UCSD-AML1 (cell line): ENCODE measurements at regions not wholly inside any gene's neighbourhood (a gene's known extent, or its start where the extent isn't known, plus 50 kb on each side); places are given as distances from the start of the nearest gene placed in this dataset.

Experiments used
- DNase-seq: peaks from one replicate; lab custom pipeline; 2025; ENCODE audit not compliant: unreplicated experiment; lab: John Stamatoyannopoulos, UW

GRCh38 chr14:89498878-89499277 lies 81.8 kb upstream of the FOXN3 start:
- no peak for DNase-seq

DNA sequence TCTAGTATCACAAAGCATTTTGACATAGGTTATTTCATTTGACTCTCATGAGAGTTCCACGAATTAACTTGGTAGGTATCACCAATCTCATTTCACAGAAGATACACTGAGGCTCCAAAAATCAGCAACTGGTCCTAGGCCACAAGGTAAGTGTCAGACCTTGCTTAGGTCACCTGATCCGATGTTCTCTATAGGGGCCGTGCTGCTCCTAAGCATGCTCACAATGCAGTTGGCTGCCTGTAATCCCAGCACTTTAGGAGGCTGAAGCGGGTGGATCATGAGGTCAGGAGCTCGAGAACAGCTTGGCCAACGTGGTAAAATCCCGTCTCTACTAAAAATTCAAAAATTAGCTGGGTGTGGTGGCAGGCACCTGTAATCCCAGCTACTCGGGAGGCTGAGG lies 78.7 kb upstream of the FOXN3 start:
- no peak for DNase-seq

- DNase-seq, result no peak
These were observed 77.0 kb upstream of the FOXN3 start for GRCh38 chr14:89493877-89494634.

DNA sequence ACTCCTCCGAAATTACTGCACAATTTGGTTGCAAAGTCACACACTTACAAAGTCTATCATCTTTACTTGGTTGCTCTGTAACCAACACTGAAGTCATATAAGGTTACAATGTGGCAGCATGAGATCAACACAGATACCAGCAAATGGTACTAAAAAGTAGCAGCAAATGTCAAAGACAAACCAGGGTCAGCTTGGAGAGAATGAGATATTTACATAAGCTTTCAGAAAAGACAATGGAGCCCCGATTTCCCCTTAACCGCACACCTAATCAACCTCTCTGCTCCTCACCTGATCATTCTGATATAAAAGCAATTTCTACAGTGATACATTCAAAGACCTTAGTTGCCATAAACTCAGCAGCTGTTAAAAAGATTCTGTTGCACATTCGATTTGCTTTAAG lies 76.4 kb upstream of the FOXN3 start:
- DNase-seq, result no peak

DNA sequence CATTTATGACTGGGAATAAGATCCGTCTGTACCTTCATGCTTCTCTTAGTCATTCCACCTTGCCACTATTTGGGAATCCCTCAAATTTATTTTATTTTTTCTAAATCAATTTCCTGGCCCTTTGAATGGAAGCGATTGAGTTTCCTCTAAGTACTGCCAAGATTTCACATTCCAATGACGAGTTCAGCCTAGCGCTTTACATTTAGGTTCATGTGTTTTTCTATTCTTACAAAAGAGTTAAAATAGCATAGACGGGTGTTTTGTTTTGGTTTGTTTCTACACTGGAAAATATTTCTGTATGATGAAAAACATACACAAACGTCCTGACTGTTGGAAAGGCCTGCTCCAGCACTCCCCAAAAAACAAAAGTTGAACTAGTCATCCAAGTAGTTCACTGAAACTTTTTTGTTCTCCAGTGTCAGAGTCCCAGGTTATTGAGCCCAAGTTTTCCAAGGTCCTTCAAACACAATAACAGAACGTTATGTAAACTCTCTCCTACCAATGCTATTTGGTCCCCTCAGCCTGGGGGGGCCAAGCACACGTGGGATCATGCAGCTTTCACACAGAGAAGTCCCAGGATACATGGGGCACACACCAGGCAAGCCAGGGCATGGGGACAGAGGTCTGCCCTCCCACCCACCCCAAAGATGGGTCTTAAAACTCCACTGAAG lies 74.8 kb upstream of the FOXN3 start:
- DNase-seq, result no peak

DNA sequence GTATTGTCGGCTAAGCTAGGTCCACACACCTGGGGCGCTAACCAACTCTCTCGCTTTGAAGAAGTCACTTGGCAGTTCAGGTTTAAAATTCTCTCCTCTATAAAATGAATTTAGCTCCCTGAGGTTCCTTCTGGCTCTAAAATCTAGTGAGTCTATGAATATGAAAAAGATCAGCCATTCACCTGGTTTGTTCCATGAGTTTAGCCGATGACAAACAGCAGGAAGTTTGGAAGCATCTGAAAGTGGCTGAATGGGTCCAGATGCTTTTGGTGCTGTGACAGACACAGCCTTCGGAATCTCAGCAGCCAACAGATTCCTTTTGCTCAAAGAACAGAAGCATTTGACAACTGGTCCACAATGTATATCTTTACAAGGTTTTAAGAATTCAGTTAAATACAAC lies 73.4 kb upstream of the FOXN3 start:
- no peak for DNase-seq

DNA sequence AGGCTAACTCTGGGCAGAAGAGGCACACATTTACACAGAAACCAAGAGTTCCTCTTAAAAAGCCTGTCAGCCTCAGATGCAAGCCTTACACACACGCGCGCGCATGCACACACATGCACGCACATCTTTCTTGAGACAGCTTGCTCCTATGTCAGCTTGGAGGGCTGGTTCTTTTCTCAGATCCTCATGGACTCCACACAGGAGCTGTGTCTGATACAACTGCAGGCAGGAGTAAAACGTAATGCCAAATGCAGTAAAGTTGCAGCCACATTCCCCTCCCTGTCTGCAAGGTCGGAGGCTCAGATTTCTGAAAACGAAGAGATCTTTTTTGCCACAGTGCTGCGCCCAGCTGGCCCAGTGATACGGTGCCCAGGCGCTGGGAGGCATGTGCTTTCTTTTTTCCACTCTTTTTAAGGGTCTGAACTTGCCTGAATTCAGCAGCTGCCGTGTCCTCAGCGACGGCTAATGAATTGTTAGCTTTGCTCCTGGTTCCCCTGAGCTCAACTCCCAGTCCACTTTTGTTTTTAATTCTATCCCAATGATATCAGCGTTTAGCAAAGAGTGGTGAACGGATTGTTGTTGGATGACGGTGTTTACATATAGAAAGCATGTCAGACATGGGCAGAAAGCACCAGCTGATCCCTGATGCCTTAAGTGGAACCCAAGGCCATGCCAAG lies 72.9 kb upstream of the FOXN3 start:
- DNase-seq, result no peak

GRCh38 chr14:89486961-89487360 lies 69.9 kb upstream of the FOXN3 start:
- no peak for DNase-seq

GRCh38 chr14:89486505-89486904 lies 69.5 kb upstream of the FOXN3 start:
- no peak for DNase-seq

DNA sequence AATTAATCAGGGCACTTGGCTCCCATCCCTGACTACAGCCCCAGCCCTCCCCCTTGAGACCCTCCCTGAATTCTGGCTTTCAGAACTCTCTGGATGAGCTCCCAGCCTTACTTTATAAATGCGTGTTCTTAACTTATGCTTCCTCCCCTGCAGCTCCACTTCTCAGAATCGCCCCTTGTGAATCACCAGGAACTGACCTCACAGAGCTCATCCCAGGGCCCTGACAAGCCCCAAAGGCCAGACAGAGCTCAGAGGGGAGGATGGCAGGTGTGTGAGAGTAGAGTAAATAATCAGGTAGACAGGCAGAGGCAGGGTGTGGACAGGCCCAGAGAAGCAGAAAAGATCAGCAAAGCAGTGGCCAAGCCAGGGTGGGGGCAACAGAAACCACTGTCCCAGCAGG lies 68.2 kb upstream of the FOXN3 start:
- DNase-seq, result no peak

DNA sequence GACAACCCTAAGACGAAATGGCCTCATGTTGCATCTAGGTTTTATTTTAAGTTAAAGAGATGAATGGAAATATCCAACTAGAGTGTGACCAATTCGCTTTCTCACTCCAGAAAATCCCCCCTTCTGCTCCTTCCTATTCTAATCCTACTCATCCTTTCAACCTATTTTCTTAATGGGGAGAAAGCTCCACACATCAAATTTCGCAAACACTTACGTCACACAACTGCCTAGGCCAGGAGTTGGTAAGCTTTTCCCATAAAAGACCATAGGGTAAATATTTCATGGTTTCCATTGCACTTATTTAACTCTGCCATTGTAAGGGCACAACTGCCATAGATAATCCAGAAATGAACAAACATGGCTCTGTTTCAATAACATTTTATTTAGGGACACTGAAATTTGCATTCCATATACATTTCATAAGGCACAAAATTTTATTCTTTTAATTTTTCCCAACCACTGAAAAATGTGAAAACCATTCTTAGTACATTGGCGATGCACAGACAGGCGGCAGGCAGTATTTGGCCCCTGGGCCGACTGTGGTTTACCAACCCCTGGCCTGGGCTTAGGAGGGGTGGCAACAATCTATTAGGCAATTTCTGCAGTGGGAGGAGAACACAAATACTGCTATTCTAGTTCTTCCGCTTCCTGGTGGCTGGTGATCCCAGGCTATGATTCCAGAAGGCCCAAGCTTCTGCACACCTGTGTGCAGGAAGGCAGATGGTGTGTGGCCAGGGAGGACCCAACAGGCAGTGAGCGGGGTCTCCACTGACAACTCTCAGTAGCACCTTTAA lies 67.2 kb upstream of the FOXN3 start:
- DNase-seq, result no peak

DNA sequence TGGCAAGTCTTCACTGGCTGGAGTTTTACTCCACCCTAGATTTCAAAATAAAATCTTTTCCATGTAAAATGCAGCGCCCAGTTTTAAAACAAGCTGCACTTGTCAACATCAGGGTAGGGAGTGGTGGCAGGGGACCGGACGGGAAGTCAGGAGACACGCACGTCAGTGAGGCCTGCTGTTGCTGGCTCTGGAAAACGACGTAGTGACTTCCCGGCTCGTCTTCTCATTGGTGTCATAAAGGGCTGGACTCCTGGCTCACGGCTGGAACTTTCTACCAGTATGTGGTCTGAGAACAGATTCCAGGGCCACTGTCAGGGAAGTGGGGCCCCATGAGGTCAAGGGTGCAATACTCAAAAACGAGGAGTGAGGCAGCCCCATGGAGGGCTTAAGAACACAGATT lies 64.2 kb upstream of the FOXN3 start:
- no peak for DNase-seq

GRCh38 chr14:89480278-89480677 lies 63.2 kb upstream of the FOXN3 start:
- DNase-seq, result no peak

DNA sequence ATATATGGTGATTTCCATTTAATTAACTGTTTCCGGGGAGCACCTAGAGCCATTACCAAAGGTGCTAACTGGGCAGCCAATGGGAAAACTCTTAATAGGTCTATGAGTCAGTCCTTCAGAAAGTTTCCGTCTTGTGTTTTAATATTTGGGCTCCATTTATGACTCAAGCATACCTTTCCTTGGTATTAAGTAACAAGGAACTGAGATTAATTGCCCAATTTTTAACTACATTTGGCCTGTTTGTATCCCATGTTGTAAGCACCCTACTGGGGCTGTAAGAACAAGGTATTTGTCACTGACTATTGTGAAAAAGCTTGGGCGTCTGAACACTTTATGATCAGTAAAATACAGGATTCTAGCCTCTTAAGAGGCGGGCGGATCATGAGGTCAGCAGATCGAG lies 62.8 kb upstream of the FOXN3 start:
- DNase-seq, result no peak

- no peak for DNase-seq
These were observed 60.4 kb upstream of the FOXN3 start for GRCh38 chr14:89477391-89477790.

- no peak for DNase-seq
These were observed 59.4 kb upstream of the FOXN3 start for GRCh38 chr14:89476354-89476896.

GRCh38 chr14:89474464-89474863 lies 57.4 kb upstream of the FOXN3 start:
- no peak for DNase-seq

DNA sequence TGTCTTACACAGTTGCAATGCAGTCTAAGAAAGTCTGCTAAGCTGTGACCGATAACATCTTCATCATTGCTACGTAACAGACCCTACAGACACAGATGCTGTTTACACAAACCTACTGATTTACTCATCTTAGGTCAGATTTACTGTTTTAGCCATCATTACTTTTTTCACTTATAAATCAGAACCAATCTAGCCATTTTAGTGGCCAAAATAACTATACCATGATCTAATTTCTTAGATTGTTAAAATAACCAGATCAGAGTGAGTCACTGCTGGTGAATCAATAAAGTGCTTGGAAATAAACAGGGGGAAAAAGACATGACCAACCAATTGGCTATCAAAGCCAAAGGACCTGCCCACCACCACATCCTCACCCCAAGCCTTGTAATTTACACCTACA lies 57.0 kb upstream of the FOXN3 start:
- no peak for DNase-seq

GRCh38 chr14:89473569-89473968 lies 56.5 kb upstream of the FOXN3 start:
- no peak for DNase-seq

GRCh38 chr14:89470401-89470800 lies 53.4 kb upstream of the FOXN3 start:
- no peak for DNase-seq
